Lung (tissue), 11 donors: ENCODE measurements at regions not wholly inside any gene's neighbourhood (a gene's known extent, or its start where the extent isn't known, plus 50 kb on each side); places are given as distances from the start of the nearest gene placed in this dataset.

Experiments used
- ATAC-seq: fragments of 200-7000 bp; cut with Tn5 transposase; one replicate; pipeline ENCODE4 v1.9.1; 2020; ENCODE audit warnings: moderate number of reproducible peaks; ENCODE audit not compliant: insufficient read depth, low FRiP score
- DNase-seq, 3 donors: peaks; one replicate each; pipeline ENCODE4 v3.0.0-alpha.2; 2013 to 2017
- H3K27ac ChIP-seq, 2 donors: one replicate each; pipeline ENCODE4 v1.5.1; 2013; ENCODE audit warnings: mild to moderate bottlenecking in 2 of 2, moderate library complexity in 2 of 2, control low read depth in 1 of 2, inconsistent platforms in 1 of 2, low read depth in 1 of 2, low read length in 1 of 2
- H3K27me3 ChIP-seq, 3 donors: one replicate each; pipeline ENCODE4 v1.5.1; 2013; ENCODE audit warnings: low read length in 2 of 3; ENCODE audit not compliant: control insufficient read depth in 3 of 3, insufficient read depth in 3 of 3
- H3K36me3 ChIP-seq, 4 donors: one replicate each; pipeline ENCODE4 v1.5.1; 2013; ENCODE audit warnings: low read length in 4 of 4, mild to moderate bottlenecking in 1 of 4, moderate library complexity in 1 of 4; ENCODE audit not compliant: control insufficient read depth in 4 of 4, insufficient read depth in 4 of 4
- H3K4me1 ChIP-seq, 5 donors: one replicate each; pipeline ENCODE4 v1.5.1; 2013; ENCODE audit warnings: low read length in 5 of 5, mild to moderate bottlenecking in 2 of 5, moderate library complexity in 1 of 5; ENCODE audit not compliant: control insufficient read depth in 5 of 5, insufficient read depth in 5 of 5
- H3K4me3 ChIP-seq: one replicate; pipeline ENCODE4 v1.5.1; 2013; ENCODE audit warnings: mild to moderate bottlenecking, control low read depth, moderate library complexity
- H3K9ac ChIP-seq, 2 donors: one replicate each; pipeline ENCODE4 v1.5.1; 2013; ENCODE audit warnings: low read length in 2 of 2, control low read depth in 1 of 2; ENCODE audit not compliant: insufficient read depth in 1 of 2
- H3K9me3 ChIP-seq, 4 donors: one replicate each; pipeline ENCODE4 v1.5.1; 2013; ENCODE audit warnings: low read length in 3 of 4, mild to moderate bottlenecking in 1 of 4, moderate library complexity in 1 of 4; ENCODE audit not compliant: control insufficient read depth in 4 of 4, insufficient read depth in 3 of 4
- CTCF ChIP-seq: IDR thresholded peaks from 2 replicates; pipeline ENCODE4 v1.5.1; 2012; ENCODE audit warnings: mild to moderate bottlenecking; ENCODE audit errors: control extremely low read depth, extremely low read depth
- WGBS, 2 donors: extraction: QIAGEN DNeasy Blood & Tissue Kit; methylation state at CpG; one replicate each; pipeline ENCODE4 v1.1.7; 2013; 5-methylcytosine and 5-hydroxymethylcytosine counted together
- donor health status: control.
- donor health status: control.
- donor health status: Bipolar disorder and iron deficiency.
- donor health status: healthy.
- donor health status: DM: yes; HTN: yes; CAD: no.

- WGBS, 2 donors = 76 to 81% methylated on average over 9 of the region's 9 CpGs
- TF ChIP-seq CTCF = no peak
- Histone ChIP-seq H3K9me3 (no peaks in the 10 kb centered on the region), H3K4me1 (peaks cover 0 to 7% (median 0%) of the 10 kb centered on the region in 5 donors), H3K4me3 (no peak overlapping the region), H3K9ac (no peak overlapping the region), H3K36me3 (no peaks in the 10 kb centered on the region), H3K27ac (no peak overlapping the region), H3K27me3 (no peaks in the 10 kb centered on the region)
- DNase-seq = no peak
- no peak for ATAC-seq
Observed at GRCh38 chr7:148478551-148478950, 112.0 kb upstream of the C7orf33 start.

GRCh38 chr7:148480479-148481146 lies 110.0 kb upstream of the C7orf33 start:
- Histone ChIP-seq H3K27me3 (no peaks in the 10 kb centered on the region), H3K4me3 (no peak overlapping the region), H3K4me1 (peaks cover 0 to 7% (median 0%) of the 10 kb centered on the region in 5 donors), H3K9me3 (no peaks in the 10 kb centered on the region), H3K27ac (no peak overlapping the region), H3K36me3 (no peaks in the 10 kb centered on the region), H3K9ac (no peak overlapping the region)
- peak in 1 of 3 donors; percentile 11 for DNase-seq
- TF ChIP-seq CTCF = no peak
- 86 to 90% methylated on average over 5 of the region's 5 CpGs for WGBS, 2 donors
- no peak for ATAC-seq

GRCh38 chr7:148481147-148481526 lies 109.4 kb upstream of the C7orf33 start:
- no peak overlapping the region for H3K9ac ChIP-seq
- ATAC-seq = no peak
- no peak for TF ChIP-seq CTCF

More at GRCh38 chr7:148481147-148481526, 109.4 kb upstream of the C7orf33 start:
- Histone ChIP-seq H3K9me3 (no peaks in the 10 kb centered on the region), H3K4me1 (peaks cover 0 to 7% (median 0%) of the 10 kb centered on the region in 5 donors), H3K4me3 (no peak overlapping the region), H3K27ac (no peak overlapping the region), H3K36me3 (no peaks in the 10 kb centered on the region), H3K27me3 (no peaks in the 10 kb centered on the region)
- 61 to 74% methylated on average over 3 of the region's 3 CpGs for WGBS, 2 donors
- no peak for DNase-seq
